NCI-H2196 (cell line): ENCODE measurements at regions not wholly inside any gene's neighbourhood (a gene's known extent, or its start where the extent isn't known, plus 50 kb on each side); places are given as distances from the start of the nearest gene placed in this dataset.

Source experiments
- DNase-seq: peaks from one replicate; lab custom pipeline; 2025; ENCODE audit not compliant: unreplicated experiment; lab: John Stamatoyannopoulos, UW

- DNase-seq, result no peak
Measured at GRCh38 chr13:36493046-36493445, 60.8 kb downstream of the CCNA1 start.

GRCh38 chr13:36495431-36495830, 63.1 kb downstream of the CCNA1 start:
- no peak for DNase-seq

- DNase-seq, result no peak
Measured at GRCh38 chr13:36509369-36509768, 77.1 kb downstream of the CCNA1 start.

- no peak for DNase-seq
Measured at GRCh38 chr13:36512771-36513170, 80.5 kb downstream of the CCNA1 start.

GRCh38 chr13:36513266-36513665, 81.0 kb downstream of the CCNA1 start:
- no peak for DNase-seq

GRCh38 chr13:36515466-36515865, 83.2 kb downstream of the CCNA1 start:
- DNase-seq, result no peak

- DNase-seq, result no peak
Measured at GRCh38 chr13:36516225-36516624, 83.9 kb downstream of the CCNA1 start.

- DNase-seq, result no peak
Measured at GRCh38 chr13:36518707-36519106, 86.4 kb downstream of the CCNA1 start.

- DNase-seq, result no peak
Measured at GRCh38 chr13:36519432-36519831, 87.1 kb downstream of the CCNA1 start.

- no peak for DNase-seq
Measured at GRCh38 chr13:36520111-36520510, 87.8 kb downstream of the CCNA1 start.

- no peak for DNase-seq
Measured at GRCh38 chr13:36526897-36527296, 94.6 kb downstream of the CCNA1 start.

GRCh38 chr13:36528105-36528504, 95.8 kb downstream of the CCNA1 start:
- no peak for DNase-seq

GRCh38 chr13:36530050-36530789, 97.9 kb downstream of the CCNA1 start:
- DNase-seq, result no peak

- DNase-seq, result no peak
Measured at GRCh38 chr13:36530861-36531590, 98.7 kb downstream of the CCNA1 start.

- no peak for DNase-seq
Measured at GRCh38 chr13:36531746-36532486, 99.6 kb downstream of the CCNA1 start.

GRCh38 chr13:36533806-36534205, 101.5 kb downstream of the CCNA1 start:
- DNase-seq, result no peak

- peak; percentile 54 for DNase-seq
Measured at GRCh38 chr13:36536546-36536945, 104.3 kb downstream of the CCNA1 start.

- DNase-seq, result no peak
Measured at GRCh38 chr13:36543671-36544070, 111.4 kb downstream of the CCNA1 start.

GRCh38 chr13:36548129-36548528, 115.8 kb downstream of the CCNA1 start:
- no peak for DNase-seq

- no peak for DNase-seq
Measured at GRCh38 chr13:36549126-36549702, 116.9 kb downstream of the CCNA1 start.

- no peak for DNase-seq
Measured at GRCh38 chr13:36549755-36550154, 117.5 kb downstream of the CCNA1 start.

- DNase-seq, result no peak
Measured at GRCh38 chr13:36550177-36550576, 117.9 kb downstream of the CCNA1 start.
